ENCODE measurements at regions not wholly inside any gene's neighbourhood (a gene's known extent, or its start where the extent isn't known, plus 50 kb on each side); places are given as distances from the start of the nearest gene placed in this dataset.
A peak's percentile ranks its signal among the peaks of the same experiment; 100 is the strongest.

DNA sequence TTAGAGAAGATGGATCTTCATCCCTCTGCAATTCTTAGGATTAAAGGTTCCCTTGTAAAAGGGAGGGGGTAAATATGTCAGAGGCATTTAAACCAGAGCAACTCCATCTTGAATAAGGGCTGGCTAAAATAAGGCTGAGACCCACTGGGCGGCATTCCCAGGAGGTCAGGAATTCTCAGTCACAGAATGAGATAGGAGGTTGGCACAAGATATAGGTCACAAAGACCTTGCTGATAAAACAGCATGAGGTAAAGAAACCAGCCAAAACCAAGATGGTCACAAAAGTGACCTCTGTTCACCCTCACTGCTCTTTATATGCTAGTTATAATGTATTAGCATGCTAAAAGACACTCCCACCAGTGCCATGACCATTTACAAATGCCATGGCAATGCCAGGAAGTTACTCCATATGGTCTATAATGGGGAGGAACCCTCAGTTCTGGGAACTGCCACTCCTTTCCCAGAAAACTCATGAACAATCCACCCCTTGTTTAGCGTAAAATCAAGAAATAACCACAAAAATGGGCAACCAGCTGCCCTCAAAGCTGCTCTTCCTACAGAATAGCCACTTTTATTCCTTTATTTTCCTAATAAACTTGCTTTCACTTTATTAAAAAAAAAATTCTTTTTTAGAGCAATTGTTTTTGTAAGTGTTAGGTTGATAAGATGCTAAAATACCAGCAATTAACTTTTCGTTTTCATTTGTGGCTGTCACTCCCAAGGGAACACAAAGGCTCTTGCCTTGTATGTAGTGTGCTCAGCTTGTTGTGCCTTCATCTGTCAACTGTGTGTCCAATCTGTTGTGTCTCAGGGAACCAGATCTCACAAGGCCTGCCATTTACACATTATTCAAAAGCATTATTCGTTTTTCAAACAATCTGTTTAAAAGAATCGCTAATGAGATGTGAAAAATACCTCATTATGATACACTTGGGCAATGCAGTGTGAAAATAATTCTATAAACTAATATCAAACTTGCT lies 205.2 kb upstream of the RGPD4 start:
- in situ Hi-C loops (cut with HindIII; ENCODE audit: low pct_unique_long_range_greater_than_20kb, low sequenced_read_pairs) = no loop called here
- TF ChIP-seq JUND (IDR thresholded peaks at IDR 0.05; ENCODE audit: low read depth) = no peak
- no peak for DNase-seq (ENCODE audit: low read depth in 1 of 2, low spot score in 1 of 2)

DNA sequence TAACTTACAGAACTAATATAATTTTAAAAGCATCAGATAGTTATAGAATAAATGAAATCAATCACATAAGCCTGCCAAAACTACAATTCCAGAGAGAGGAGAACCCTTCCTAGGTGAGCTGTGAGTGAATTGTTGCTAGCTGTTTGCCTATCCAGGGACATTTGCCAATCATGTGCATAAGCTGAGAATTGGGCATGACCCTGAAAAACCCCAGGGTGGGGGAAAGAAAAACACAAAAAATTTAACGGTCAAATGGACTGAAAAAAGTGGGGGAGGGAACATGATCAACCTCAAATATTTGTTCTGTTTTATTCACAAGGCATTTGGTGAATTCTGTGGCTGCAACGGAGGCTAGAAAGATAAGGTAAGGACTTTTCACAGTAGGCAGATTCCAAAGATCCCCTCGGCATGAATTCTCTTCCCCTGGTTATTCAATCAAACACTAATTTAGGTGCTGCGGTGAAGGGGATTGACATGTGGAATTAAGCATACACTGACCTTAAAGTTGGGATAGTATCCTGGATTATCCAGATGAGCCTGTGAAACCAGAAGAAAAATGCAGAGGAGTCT lies 203.9 kb upstream of the RGPD4 start:
- in situ Hi-C loops (cut with HindIII; ENCODE audit: low pct_unique_long_range_greater_than_20kb, low sequenced_read_pairs) = no loop called here
- no peak for TF ChIP-seq JUND (IDR thresholded peaks at IDR 0.05; ENCODE audit: low read depth)
- DNase-seq (ENCODE audit: low read depth in 1 of 2, low spot score in 1 of 2) = no peak

DNA sequence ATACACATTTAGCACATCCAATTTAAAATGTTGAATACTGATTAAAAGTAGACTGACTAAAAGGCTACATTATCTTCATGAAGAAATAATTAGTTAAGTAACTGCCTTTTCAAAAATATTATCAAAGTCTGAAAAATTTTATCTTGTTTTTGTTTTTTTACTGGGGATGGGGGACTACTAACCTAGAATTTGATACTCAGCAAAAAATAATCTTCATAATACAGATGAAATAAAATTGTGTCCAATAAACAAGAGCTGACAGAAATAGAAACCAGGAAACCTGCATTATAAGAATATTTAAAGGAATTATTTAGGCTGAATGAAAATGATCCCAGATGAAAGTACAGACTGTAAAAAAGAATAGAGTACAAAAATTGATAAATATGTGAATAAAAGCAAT lies 200.7 kb upstream of the RGPD4 start:
- in situ Hi-C loops (cut with HindIII; ENCODE audit: low pct_unique_long_range_greater_than_20kb, low sequenced_read_pairs) = no loop called here
- no peak for DNase-seq (ENCODE audit: low read depth in 1 of 2, low spot score in 1 of 2)
- TF ChIP-seq JUND (IDR thresholded peaks at IDR 0.05; ENCODE audit: low read depth) = no peak

DNA sequence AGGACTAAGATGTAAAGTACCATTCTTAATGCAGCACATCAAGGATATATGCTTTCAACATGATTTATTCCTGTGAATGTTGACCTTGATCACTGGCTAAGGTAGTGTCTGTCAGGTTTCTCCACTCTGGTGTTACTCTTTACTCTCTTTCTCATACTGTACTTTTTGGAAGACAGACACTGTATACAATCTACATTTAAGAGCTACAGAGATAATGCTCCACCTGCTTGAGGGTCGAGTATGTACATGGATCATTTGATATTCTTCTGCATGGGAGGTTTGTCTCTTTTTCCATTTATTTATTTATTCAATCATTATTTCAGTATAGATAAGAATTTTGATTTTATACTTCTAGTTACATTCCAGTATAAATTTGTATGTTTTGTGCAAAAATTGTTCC lies 199.5 kb upstream of the RGPD4 start:
- DNase-seq (ENCODE audit: low read depth in 1 of 2, low spot score in 1 of 2) = no peak
- in situ Hi-C loops (cut with HindIII; ENCODE audit: low pct_unique_long_range_greater_than_20kb, low sequenced_read_pairs) = no loop called here
- no peak for TF ChIP-seq JUND (IDR thresholded peaks at IDR 0.05; ENCODE audit: low read depth)

DNA sequence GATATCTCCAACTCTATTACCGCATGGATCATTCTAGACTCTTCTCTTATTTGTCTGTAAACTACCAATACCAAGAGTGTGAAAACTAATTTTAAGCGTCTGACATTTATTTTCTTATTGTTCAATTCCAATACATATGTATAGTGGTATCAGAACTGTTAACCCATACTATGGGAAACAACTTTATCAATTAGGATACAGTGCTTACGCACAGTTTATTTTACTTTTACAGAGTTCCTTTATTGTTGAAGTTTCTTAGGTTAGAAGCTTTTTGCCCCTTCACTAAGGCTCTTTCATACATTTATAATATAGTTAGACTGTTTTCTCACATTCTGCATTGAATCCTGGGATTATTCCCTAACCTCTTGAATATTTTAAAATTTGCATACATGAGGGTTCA lies 198.8 kb upstream of the RGPD4 start:
- no peak for TF ChIP-seq JUND (IDR thresholded peaks at IDR 0.05; ENCODE audit: low read depth)
- DNase-seq (ENCODE audit: low read depth in 1 of 2, low spot score in 1 of 2) = no peak
- in situ Hi-C loops (cut with HindIII; ENCODE audit: low pct_unique_long_range_greater_than_20kb, low sequenced_read_pairs) = no loop called here

DNA sequence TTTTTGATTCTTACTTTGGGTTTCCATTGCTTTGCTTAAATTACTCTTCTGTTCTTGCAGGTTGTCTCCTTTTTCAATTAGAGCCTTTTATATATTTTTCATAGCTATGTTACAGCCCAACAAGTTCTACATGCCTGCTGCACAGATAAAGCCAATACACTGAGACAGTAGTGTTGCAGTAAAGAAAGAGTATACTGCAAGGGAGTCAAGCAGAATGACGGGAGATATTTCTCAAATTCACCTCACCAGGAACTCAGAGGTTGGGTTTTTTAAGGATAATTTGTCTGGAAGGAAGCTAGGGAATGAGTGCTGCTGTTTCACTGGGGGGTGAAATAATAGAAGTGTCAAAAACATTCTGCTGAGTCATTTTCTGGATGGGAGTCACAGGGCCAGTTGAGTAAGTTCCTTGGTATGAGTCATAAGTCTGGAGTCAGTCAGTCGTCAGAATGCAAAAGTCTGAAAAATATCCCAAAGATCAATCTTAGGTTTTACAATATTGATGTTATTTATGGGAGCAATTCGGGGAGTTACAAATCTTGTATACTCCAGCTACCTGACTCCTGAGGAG lies 193.0 kb upstream of the RGPD4 start:
- TF ChIP-seq JUND (IDR thresholded peaks at IDR 0.05; ENCODE audit: low read depth) = no peak
- DNase-seq (ENCODE audit: low read depth in 1 of 2, low spot score in 1 of 2) = no peak
- in situ Hi-C loops (cut with HindIII; ENCODE audit: low pct_unique_long_range_greater_than_20kb, low sequenced_read_pairs) = no loop called here

DNA sequence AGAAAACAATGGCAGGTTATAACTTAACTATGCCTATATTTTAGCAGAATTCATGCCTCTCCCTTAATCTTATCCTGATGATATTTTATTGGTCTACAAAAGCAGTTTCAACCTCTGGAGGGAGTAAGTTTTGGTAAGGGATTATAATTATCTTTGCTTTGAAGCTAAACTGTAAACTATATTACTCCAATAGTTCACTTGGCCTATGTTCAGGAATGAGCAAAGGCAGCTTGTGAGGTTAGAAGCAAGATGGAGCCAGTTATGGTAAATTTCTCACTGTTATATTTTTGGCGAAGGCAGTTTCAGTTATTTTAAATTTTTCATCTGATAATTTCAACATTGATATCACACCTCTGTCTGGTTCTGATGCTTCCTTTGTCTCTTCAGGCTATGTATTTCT lies 192.5 kb upstream of the RGPD4 start:
- no peak for DNase-seq (ENCODE audit: low read depth in 1 of 2, low spot score in 1 of 2)
- in situ Hi-C loops (cut with HindIII; ENCODE audit: low pct_unique_long_range_greater_than_20kb, low sequenced_read_pairs) = no loop called here
- no peak for TF ChIP-seq JUND (IDR thresholded peaks at IDR 0.05; ENCODE audit: low read depth)

DNA sequence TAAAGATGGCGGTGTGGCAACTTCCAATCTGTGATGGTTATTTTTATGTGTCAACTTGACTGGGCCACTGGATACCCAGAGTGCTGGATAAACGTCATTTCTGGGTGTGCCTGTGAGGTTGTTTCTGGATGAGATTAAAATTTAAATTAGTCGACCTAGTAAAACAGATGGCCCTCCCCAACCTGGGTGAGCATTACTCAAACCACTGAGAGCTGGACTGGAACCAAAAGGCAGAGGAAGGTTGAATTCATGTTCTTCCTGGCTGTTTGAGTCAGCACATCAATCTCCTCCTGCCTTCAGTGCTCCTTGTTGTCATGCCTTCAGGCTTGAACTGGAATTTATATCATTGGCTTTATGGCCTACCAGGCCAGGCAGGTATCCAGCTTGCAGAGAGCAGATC lies 190.8 kb upstream of the RGPD4 start:
- TF ChIP-seq JUND (IDR thresholded peaks at IDR 0.05; ENCODE audit: low read depth) = no peak
- in situ Hi-C loops (cut with HindIII; ENCODE audit: low pct_unique_long_range_greater_than_20kb, low sequenced_read_pairs) = no loop called here
- DNase-seq (ENCODE audit: low read depth in 1 of 2, low spot score in 1 of 2) = no peak

DNA sequence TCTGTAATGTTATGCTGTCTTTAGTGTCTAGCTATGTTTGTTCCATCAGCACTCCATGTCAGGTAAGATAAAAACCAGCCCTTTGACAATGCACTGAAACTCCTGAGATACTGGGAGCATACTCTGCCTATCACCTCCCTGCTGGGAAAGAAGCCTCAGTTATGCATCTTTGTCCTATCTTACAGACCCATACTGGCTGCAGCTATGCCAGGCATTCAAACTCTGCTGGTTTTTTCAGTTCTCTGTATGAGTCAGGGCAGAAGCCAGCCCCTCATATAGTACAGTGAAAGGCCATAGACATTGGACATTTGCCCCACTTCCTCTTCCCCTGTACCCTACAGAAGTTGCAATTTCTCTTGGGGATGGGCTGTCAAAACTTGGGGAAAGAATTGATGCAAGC lies 181.1 kb upstream of the RGPD4 start:
- no peak for DNase-seq (ENCODE audit: low read depth in 1 of 2, low spot score in 1 of 2)
- no peak for TF ChIP-seq JUND (IDR thresholded peaks at IDR 0.05; ENCODE audit: low read depth)
- in situ Hi-C loops (cut with HindIII; ENCODE audit: low pct_unique_long_range_greater_than_20kb, low sequenced_read_pairs) = no loop called here

DNA sequence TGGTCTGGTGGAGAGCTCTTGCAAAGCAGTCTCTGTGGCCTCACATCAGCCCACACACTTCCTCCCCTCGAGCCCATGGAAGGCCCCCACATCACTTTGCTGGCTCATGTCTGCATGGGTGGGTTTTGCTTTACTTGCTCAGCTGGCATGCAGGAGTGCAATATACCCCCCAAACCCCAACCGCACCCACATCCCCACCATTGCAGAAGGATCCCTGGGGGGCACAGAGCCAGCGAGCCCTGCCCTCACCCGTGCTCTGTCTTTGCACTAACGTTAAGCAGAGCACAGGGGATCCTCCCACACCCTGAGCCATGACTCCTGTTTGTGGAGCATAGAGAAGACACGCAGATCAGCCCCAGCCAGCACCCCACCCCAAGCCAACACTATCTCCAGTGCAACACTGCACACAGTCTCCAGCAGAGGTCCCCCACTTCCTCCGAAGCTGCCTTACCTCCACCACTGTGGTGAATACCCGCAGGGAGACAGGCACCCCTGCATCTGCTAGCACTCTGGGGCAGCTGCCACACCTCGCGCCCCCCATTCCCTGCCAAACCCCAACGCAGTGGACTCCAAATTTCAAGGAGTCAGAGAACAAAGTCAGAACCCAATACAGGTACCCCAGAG lies 177.8 kb upstream of the RGPD4 start:
- in situ Hi-C loops (cut with HindIII; ENCODE audit: low pct_unique_long_range_greater_than_20kb, low sequenced_read_pairs) = no loop called here
- peak in 1 of 2 experiments; percentile 1 for DNase-seq (ENCODE audit: low read depth in 1 of 2, low spot score in 1 of 2)
- no peak for TF ChIP-seq JUND (IDR thresholded peaks at IDR 0.05; ENCODE audit: low read depth)

DNA sequence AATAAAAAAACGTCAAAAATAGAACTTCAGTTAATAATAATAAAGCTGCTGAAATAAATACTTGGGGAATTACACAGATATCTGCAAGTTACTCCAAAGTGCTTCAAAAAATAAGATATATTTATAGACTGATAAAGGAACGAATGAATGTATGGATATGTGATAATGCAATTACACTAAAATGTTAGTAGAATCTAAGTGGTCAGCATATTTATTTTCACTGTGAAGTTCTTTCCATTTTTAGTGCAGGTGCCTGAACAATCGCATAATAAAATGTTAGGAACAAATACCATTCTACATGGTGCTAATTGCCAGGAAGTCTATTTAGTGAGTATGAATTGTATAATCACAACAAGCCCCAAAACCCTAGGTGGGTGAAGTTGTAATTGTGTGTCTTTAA lies 169.6 kb upstream of the RGPD4 start:
- in situ Hi-C loops (cut with HindIII; ENCODE audit: low pct_unique_long_range_greater_than_20kb, low sequenced_read_pairs) = no loop called here
- TF ChIP-seq JUND (IDR thresholded peaks at IDR 0.05; ENCODE audit: low read depth) = no peak
- no peak for DNase-seq (ENCODE audit: low read depth in 1 of 2, low spot score in 1 of 2)

DNA sequence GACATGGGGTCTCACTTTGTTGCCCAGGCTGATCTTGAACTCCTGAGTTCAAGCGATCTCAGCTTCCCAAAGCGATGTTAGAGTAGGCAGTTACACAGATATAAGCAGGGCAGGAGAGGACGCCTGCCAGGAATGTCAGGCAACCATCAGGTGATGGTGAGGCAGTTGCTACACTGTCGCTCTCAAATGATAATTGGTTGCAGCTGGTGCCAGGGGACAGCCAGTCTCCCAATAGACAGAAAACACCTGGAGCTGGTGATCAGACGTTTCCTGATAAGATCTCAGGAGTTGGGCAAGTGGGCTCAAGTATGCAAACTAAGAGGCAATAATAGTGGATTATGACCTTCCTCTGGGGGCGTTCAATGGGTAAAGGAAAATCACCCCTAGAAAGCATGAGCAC lies 163.1 kb upstream of the RGPD4 start:
- TF ChIP-seq JUND (IDR thresholded peaks at IDR 0.05; ENCODE audit: low read depth) = no peak
- in situ Hi-C loops (cut with HindIII; ENCODE audit: low pct_unique_long_range_greater_than_20kb, low sequenced_read_pairs) = no loop called here
- DNase-seq (ENCODE audit: low read depth in 1 of 2, low spot score in 1 of 2) = no peak

DNA sequence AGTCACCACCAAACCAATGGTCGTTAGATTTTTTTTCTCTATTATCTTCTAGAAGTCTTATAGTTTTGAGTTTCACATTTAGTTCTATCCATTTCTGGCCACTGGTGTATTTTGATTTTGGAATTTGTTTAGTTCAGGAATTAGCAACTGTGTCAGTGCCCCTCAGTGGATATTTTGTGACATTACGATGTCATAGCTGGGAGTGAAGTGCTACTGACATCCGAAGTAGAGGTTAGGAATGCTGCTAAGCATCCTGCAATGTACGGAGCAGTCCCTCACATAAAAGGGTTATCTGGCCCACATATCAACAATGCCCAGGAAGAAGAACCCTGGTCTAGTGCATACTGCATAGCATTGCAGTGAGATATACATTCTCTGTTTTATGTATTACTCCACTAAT lies 157.4 kb upstream of the RGPD4 start:
- TF ChIP-seq JUND (IDR thresholded peaks at IDR 0.05; ENCODE audit: low read depth) = no peak
- in situ Hi-C loops (cut with HindIII; ENCODE audit: low pct_unique_long_range_greater_than_20kb, low sequenced_read_pairs) = no loop called here
- DNase-seq (ENCODE audit: low read depth in 1 of 2, low spot score in 1 of 2) = peak in 1 of 2 experiments; percentile 38
